K562 (cell line): ENCODE measurements at regions not wholly inside any gene's neighbourhood (a gene's known extent, or its start where the extent isn't known, plus 50 kb on each side); places are given as distances from the start of the nearest gene placed in this dataset.

Experiments used
- DPF2 ChIP-seq: fragments of 450-650 bp; IDR thresholded peaks from 2 replicates; pipeline ENCODE4 v1.6.1; 2016
- FOS ChIP-seq: IDR thresholded peaks from 3 replicates; pipeline ENCODE4 v1.6.1; 2011; ENCODE audit not compliant: insufficient read length; ENCODE audit errors: extremely low read depth
- FOXM1 ChIP-seq, 2 experiments: fragments of 450-650 bp in 1 of 2; sonication (generic) in 1 of 2; formaldehyde crosslinking in 1 of 2; IDR thresholded peaks; 2 replicates each; pipeline versions ENCODE4 v1.6.1 to v1.9.0; 2017 to 2022; ENCODE audit warnings: low read depth in 2 of 2, mild to moderate bottlenecking in 2 of 2, missing genetic modification reagents in 1 of 2, moderate library complexity in 1 of 2
- GABPA ChIP-seq: fragments of 200-800 bp; sonication (Bioruptor generic); conservative IDR thresholded peaks from 2 replicates; pipeline ENCODE4 v1.6.1; 2016; ENCODE audit warnings: low read depth, missing genetic modification characterization, missing compliant biosample characterization
- HCFC1 ChIP-seq: IDR thresholded peaks from 2 replicates; pipeline ENCODE4 v1.6.1; 2012; ENCODE audit warnings: low read depth, low read length, improper control_type of control experiment
- KLF16 ChIP-seq: IDR thresholded peaks from 2 replicates; pipeline ENCODE4 v1.6.1; 2016; ENCODE audit warnings: antibody characterized with exemption
- MYNN ChIP-seq, 2 experiments: sonication (generic); formaldehyde crosslinking in 1 of 2; IDR thresholded peaks; 2 replicates each; pipeline versions ENCODE4 v1.5.0 to v1.6.1; 2016 to 2020; ENCODE audit warnings: antibody characterized with exemption in 1 of 2, missing genetic modification reagents in 1 of 2
- NFE2L1 ChIP-seq: fragments of 450-650 bp; IDR thresholded peaks from 2 replicates; pipeline ENCODE4 v1.6.1; 2016; ENCODE audit warnings: missing genetic modification characterization, low read depth, mild to moderate bottlenecking, missing compliant biosample characterization, moderate library complexity, borderline replicate concordance
- TCF7L2 ChIP-seq: fragments of 150-350 bp; IDR thresholded peaks from 2 replicates; pipeline ENCODE4 v1.6.1; 2016; ENCODE audit warnings: low read depth, mild to moderate bottlenecking, low read length, moderate library complexity
- TF ChIP-seq, protein P1 (sequence below), 2 experiments: fragments of 450-650 bp; IDR thresholded peaks; 2 replicates each; pipeline ENCODE4 v1.6.1; 2016; ENCODE audit warnings: mild to moderate bottlenecking in 2 of 2, borderline replicate concordance in 1 of 2, low read depth in 1 of 2, moderate library complexity in 1 of 2
- TF ChIP-seq, protein P2 (sequence below), 3 experiments: IDR thresholded peaks in 2 of 3; conservative IDR thresholded peaks in 1 of 3; 2 replicates each; pipeline ENCODE4 v1.5.1; 2011 to 2012; ENCODE audit warnings: low read length in 3 of 3, mild to moderate bottlenecking in 3 of 3, control low read depth in 2 of 3, improper control_type of control experiment in 1 of 3, inconsistent platforms in 1 of 3, low read depth in 1 of 3, mixed read lengths in 1 of 3, moderate library complexity in 1 of 3; ENCODE audit not compliant: insufficient read depth in 2 of 3
- TF ChIP-seq, protein P3 (sequence below), 3 experiments: fragments of 200-800 bp in 1 of 3; sonication (Bioruptor generic) in 1 of 3; sonication (generic) in 1 of 3; formaldehyde crosslinking in 1 of 3; IDR thresholded peaks; 2 replicates each; pipeline versions ENCODE4 v1.6.1 to v1.8.0; 2016 to 2022; ENCODE audit warnings: mild to moderate bottlenecking in 2 of 3, missing compliant biosample characterization in 2 of 3, missing genetic modification characterization in 2 of 3, missing genetic modification reagents in 1 of 3
- TF ChIP-seq, protein P4 (sequence below): fragments of 250-450 bp; sonication (Bioruptor Pico); IDR thresholded peaks from 2 replicates; pipeline ENCODE4 v1.5.0; 2020; ENCODE audit warnings: mild to moderate bottlenecking, borderline replicate concordance
- TF ChIP-seq, protein P5 (sequence below): sonication (generic); formaldehyde crosslinking; IDR thresholded peaks from 2 replicates; pipeline ENCODE4 v1.9.0; 2022; ENCODE audit warnings: mild to moderate bottlenecking, missing genetic modification reagents

DNA sequence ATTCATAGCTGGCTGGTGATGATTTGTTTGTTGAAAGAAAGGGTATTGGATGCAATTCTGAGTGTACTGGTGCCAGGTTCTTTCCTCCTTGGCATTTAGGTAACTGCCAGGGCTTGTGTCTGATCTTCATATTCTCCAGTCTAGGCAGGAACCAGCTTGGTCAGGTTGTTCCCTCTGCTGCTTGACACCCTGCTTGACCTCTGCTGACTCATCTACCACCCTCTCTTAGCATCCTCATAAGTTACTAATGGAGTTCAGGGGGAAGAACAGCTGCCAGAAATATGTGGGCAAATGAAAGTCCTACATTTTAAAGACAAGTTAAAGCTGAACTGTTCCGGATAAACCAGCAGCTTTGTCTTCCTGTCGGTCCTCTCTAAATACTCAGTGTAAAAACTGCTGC is 116.1 kb upstream of the TNC start:
- no peak for TF ChIP-seq TCF7L2
- no peak for TF ChIP-seq HCFC1
- no peak for TF ChIP-seq KLF16
- no peak for TF ChIP-seq DPF2
- no peak for TF ChIP-seq GABPA (tag)
- TF ChIP-seq, protein P1, sequence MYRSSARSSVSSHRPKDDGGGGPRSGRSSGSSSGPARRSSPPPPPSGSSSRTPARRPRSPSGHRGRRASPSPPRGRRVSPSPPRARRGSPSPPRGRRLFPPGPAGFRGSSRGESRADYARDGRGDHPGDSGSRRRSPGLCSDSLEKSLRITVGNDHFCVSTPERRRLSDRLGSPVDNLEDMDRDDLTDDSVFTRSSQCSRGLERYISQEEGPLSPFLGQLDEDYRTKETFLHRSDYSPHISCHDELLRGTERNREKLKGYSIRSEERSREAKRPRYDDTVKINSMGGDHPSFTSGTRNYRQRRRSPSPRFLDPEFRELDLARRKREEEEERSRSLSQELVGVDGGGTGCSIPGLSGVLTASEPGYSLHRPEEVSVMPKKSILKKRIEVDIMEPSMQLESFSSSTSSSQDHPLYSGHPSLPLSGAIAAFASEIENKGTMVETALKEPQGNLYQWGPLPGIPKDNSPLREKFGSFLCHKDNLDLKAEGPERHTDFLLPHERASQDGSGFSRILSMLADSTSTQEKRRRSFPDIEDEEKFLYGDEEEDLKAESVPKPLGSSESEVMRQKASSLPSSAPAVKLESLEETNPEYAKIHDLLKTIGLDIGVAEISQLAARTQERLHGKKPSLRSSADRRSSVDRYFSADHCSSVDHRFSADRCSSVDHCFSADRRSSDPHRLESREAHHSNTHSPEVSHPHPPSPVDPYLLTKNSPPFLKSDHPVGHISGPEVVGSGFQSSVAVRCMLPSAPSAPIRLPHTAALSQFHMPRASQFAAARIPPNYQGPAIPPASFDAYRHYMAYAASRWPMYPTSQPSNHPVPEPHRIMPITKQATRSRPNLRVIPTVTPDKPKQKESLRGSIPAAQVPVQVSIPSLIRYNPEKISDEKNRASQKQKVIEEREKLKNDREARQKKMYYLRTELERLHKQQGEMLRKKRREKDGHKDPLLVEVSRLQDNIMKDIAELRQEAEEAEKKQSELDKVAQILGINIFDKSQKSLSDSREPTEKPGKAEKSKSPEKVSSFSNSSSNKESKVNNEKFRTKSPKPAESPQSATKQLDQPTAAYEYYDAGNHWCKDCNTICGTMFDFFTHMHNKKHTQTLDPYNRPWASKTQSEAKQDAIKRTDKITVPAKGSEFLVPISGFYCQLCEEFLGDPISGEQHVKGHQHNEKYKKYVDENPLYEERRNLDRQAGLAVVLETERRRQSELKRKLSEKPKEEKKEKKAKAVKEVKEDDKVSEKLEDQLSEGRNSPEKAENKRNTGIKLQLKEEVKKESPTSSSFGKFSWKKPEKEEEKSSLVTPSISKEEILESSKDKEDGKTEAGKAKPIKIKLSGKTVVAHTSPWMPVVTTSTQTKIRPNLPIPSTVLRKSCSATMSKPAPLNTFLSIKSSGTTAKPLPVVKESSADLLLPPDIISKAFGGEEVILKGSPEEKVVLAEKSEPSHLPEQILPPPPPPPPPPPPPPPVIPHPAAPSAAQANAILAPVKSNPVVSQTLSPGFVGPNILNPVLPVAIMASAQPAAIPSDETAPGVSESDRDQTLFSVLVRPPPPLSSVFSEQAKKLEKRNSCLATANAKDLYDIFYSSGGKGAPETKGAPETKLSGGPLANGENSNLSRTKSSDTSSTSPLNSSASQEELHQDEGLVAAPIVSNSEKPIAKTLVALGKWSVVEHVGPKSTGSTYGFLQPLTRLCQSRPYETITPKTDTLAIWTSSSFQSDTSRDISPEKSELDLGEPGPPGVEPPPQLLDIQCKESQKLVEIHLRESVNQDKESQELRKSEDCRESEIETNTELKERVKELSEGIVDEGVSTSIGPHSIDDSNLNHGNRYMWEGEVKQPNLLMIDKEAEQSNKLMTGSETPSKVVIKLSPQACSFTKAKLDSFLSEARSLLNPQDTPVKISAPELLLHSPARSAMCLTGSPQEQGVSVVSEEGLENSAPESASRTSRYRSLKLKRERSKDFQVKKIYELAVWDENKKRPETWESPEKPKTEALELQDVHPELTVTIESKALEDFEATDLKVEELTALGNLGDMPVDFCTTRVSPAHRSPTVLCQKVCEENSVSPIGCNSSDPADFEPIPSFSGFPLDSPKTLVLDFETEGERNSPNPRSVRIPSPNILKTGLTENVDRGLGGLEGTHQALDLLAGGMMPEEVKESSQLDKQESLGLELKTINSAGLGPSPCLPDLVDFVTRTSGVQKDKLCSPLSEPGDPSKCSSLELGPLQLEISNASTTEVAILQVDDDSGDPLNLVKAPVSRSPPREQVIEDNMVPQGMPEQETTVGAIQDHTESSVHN (IDR thresholded peaks at IDR 0.05; ENCODE audit: borderline replicate concordance in 1 of 2, low read depth in 1 of 2) = no peak
- TF ChIP-seq, protein P2, sequence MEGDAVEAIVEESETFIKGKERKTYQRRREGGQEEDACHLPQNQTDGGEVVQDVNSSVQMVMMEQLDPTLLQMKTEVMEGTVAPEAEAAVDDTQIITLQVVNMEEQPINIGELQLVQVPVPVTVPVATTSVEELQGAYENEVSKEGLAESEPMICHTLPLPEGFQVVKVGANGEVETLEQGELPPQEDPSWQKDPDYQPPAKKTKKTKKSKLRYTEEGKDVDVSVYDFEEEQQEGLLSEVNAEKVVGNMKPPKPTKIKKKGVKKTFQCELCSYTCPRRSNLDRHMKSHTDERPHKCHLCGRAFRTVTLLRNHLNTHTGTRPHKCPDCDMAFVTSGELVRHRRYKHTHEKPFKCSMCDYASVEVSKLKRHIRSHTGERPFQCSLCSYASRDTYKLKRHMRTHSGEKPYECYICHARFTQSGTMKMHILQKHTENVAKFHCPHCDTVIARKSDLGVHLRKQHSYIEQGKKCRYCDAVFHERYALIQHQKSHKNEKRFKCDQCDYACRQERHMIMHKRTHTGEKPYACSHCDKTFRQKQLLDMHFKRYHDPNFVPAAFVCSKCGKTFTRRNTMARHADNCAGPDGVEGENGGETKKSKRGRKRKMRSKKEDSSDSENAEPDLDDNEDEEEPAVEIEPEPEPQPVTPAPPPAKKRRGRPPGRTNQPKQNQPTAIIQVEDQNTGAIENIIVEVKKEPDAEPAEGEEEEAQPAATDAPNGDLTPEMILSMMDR (IDR thresholded peaks at IDR 0.05 in 2 of 3, conservative IDR thresholded peaks at IDR 0.05 in 1 of 3; ENCODE audit: insufficient read depth in 2 of 3, low read depth in 1 of 3, low read length in 3 of 3) = no peak
- TF ChIP-seq, protein P3, sequence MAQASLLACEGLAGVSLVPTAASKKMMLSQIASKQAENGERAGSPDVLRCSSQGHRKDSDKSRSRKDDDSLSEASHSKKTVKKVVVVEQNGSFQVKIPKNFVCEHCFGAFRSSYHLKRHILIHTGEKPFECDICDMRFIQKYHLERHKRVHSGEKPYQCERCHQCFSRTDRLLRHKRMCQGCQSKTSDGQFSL (CRISPR knock-in tag; IDR thresholded peaks at IDR 0.05) = no peak
- TF ChIP-seq, protein P3 (tag; IDR thresholded peaks at IDR 0.05) = no peak
- no peak for TF ChIP-seq MYNN (IDR thresholded peaks at IDR 0.05)
- no peak for TF ChIP-seq MYNN (CRISPR knock-in tag; IDR thresholded peaks at IDR 0.05)
- TF ChIP-seq, protein P4, sequence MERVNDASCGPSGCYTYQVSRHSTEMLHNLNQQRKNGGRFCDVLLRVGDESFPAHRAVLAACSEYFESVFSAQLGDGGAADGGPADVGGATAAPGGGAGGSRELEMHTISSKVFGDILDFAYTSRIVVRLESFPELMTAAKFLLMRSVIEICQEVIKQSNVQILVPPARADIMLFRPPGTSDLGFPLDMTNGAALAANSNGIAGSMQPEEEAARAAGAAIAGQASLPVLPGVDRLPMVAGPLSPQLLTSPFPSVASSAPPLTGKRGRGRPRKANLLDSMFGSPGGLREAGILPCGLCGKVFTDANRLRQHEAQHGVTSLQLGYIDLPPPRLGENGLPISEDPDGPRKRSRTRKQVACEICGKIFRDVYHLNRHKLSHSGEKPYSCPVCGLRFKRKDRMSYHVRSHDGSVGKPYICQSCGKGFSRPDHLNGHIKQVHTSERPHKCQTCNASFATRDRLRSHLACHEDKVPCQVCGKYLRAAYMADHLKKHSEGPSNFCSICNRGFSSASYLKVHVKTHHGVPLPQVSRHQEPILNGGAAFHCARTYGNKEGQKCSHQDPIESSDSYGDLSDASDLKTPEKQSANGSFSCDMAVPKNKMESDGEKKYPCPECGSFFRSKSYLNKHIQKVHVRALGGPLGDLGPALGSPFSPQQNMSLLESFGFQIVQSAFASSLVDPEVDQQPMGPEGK (CRISPR knock-in tag) = no peak
- TF ChIP-seq FOS = no peak
- TF ChIP-seq, protein P5, sequence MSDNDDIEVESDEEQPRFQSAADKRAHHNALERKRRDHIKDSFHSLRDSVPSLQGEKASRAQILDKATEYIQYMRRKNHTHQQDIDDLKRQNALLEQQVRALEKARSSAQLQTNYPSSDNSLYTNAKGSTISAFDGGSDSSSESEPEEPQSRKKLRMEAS (CRISPR knock-in tag) = no peak
- no peak for TF ChIP-seq NFE2L1 (tag)
- no peak for TF ChIP-seq FOXM1 (IDR thresholded peaks at IDR 0.05; ENCODE audit: low read depth)
- no peak for TF ChIP-seq FOXM1 (CRISPR knock-in tag; IDR thresholded peaks at IDR 0.05; ENCODE audit: low read depth)
